Spleen (tissue), 11 donors: ENCODE measurements at regions not wholly inside any gene's neighbourhood (a gene's known extent, or its start where the extent isn't known, plus 50 kb on each side); places are given as distances from the start of the nearest gene placed in this dataset.

ENCODE experiments used
- DNase-seq: peaks from one replicate; pipeline ENCODE4 v3.0.0-alpha.2; 2020
- H3K27ac ChIP-seq, 8 donors: fragments of 200-600 bp; sonication (generic) in 7 of 8; 1 replicate in 4 of 8; 2 replicates in 4 of 8; pipeline versions ENCODE4 v1.5.0 to v1.8.0; 2016 to 2021; ENCODE audit warnings: inconsistent platforms in 4 of 8, mild to moderate bottlenecking in 4 of 8, moderate library complexity in 1 of 8
- H3K27me3 ChIP-seq, 7 donors: fragments of 200-600 bp; sonication (generic) in 6 of 7; replicated peaks in 1 of 7; 1 replicate in 4 of 7; 2 replicates in 3 of 7; pipeline versions ENCODE4 v1.5.0 to v1.8.0; 2016 to 2021; ENCODE audit warnings: inconsistent platforms in 3 of 7, mild to moderate bottlenecking in 1 of 7
- H3K36me3 ChIP-seq, 6 donors: fragments of 200-600 bp; sonication (generic) in 5 of 6; 1 replicate in 4 of 6; 2 replicates in 2 of 6; pipeline versions ENCODE4 v1.5.0 to v1.8.0; 2016 to 2021; ENCODE audit warnings: inconsistent platforms in 2 of 6
- H3K4me1 ChIP-seq, 6 donors: fragments of 200-600 bp; sonication (generic) in 5 of 6; 1 replicate in 3 of 6; 2 replicates in 3 of 6; pipeline versions ENCODE4 v1.5.0 to v1.8.0; 2016 to 2021; ENCODE audit warnings: inconsistent platforms in 3 of 6
- H3K4me3 ChIP-seq, 8 donors: fragments of 200-600 bp; sonication (generic) in 7 of 8; 1 replicate in 4 of 8; 2 replicates in 4 of 8; pipeline versions ENCODE4 v1.5.0 to v1.8.0; 2016 to 2021; ENCODE audit warnings: inconsistent platforms in 4 of 8, mild to moderate bottlenecking in 4 of 8, moderate library complexity in 2 of 8
- H3K9me3 ChIP-seq, 8 donors: fragments of 200-600 bp; sonication (generic) in 7 of 8; 1 replicate in 4 of 8; 2 replicates in 4 of 8; pipeline versions ENCODE4 v1.5.0 to v1.8.0; 2016 to 2021; ENCODE audit warnings: inconsistent platforms in 4 of 8
- CTCF ChIP-seq, 11 experiments: fragments of 200-600 bp in 7 of 11; fragments of 450-650 bp in 4 of 11; sonication (generic) in 4 of 11; IDR thresholded peaks in 8 of 11; conservative IDR thresholded peaks in 3 of 11; 1 replicate in 7 of 11; 2 replicates in 4 of 11; pipeline versions ENCODE4 v1.4.0 to v1.8.0; 2016 to 2021; ENCODE audit warnings: antibody characterized with exemption in 11 of 11, inconsistent platforms in 4 of 11, mild to moderate bottlenecking in 1 of 11
- POLR2A ChIP-seq, 3 donors: fragments of 450-650 bp; IDR thresholded peaks; one replicate each; pipeline ENCODE4 v1.5.1; 2017; ENCODE audit warnings: antibody characterized with exemption in 3 of 3, mild to moderate bottlenecking in 1 of 3
- POLR2AphosphoS5 ChIP-seq, 3 donors: sonication (generic); formaldehyde crosslinking; IDR thresholded peaks; one replicate each; pipeline ENCODE4 v1.5.1; 2017; ENCODE audit warnings: antibody characterized with exemption in 3 of 3
- WGBS, 5 donors: extraction: QIAGEN DNeasy Blood & Tissue Kit in 3 of 5; methylation state at CpG; one replicate each; pipeline versions ENCODE4 v1.1.5 to v1.1.7; 2013 to 2018; 5-methylcytosine and 5-hydroxymethylcytosine counted together
- intact Hi-C: fragments of 100-400 bp; cut with DNase I; formaldehyde crosslinking; loops from one replicate; pipeline ENCODE4 v1.15.0; 2023; ENCODE audit warnings: low total_unique reads
- small RNA-seq, 4 donors: library from RNA; depleted of rRNA; stranded (forward); fragments of <200 nt; gene quantifications; one replicate each; pipeline ENCODE3, GENCODE V24; 2016
- donor health status: healthy with polysubstance abuse.
- donor health status: DM: no; HTN: no; CAD: no; lungs with moderate emphysema.
- donor health status: DM: no; HTN: no; CAD: no.
- donor health status: Bipolar disorder and iron deficiency.
- donor health status: healthy.
- donor health status: DM: no; HTN: no; CAD: no.
- donor health status: DM: yes; HTN: yes; CAD: no.

- WGBS, 5 donors: 73 to 85% (median 83%) methylated on average over 5 of the region's 5 CpGs
- H3K9me3 ChIP-seq: no peaks in the 10 kb centered on the region
Observed at GRCh38 chr4:110248831-110249253, 50.4 kb upstream of the ELOVL6 start.

More at GRCh38 chr4:110248831-110249253, 50.4 kb upstream of the ELOVL6 start:
- no peak overlapping the region for H3K4me3 ChIP-seq
- no peak overlapping the region for H3K27ac ChIP-seq
- DNase-seq: no peak
- H3K27me3 ChIP-seq: no peaks in the 10 kb centered on the region
- no peaks in the 10 kb centered on the region for H3K4me1 ChIP-seq
- intact Hi-C loops: no loop called here
- TF ChIP-seq CTCF (IDR thresholded peaks at IDR 0.05 in 8 of 11, conservative IDR thresholded peaks at IDR 0.05 in 3 of 11): no peak
- no peak for TF ChIP-seq POLR2A (IDR thresholded peaks at IDR 0.05)
- TF ChIP-seq POLR2AphosphoS5 (IDR thresholded peaks at IDR 0.05): no peak
- no peaks in the 10 kb centered on the region for H3K36me3 ChIP-seq

Small RNA genes lying in the stretch of these regions (small RNA-seq; reads per million reads assigned to genes)
- gene AC108145.1 (0 reads per million in 4 donors), gene HSBP1P2 (0 reads per million in 4 donors), gene RNU6-205P (0 reads per million in 4 donors)
